ENCODE measurements at regions not wholly inside any gene's neighbourhood (a gene's known extent, or its start where the extent isn't known, plus 50 kb on each side); places are given as distances from the start of the nearest gene placed in this dataset.

DNA sequence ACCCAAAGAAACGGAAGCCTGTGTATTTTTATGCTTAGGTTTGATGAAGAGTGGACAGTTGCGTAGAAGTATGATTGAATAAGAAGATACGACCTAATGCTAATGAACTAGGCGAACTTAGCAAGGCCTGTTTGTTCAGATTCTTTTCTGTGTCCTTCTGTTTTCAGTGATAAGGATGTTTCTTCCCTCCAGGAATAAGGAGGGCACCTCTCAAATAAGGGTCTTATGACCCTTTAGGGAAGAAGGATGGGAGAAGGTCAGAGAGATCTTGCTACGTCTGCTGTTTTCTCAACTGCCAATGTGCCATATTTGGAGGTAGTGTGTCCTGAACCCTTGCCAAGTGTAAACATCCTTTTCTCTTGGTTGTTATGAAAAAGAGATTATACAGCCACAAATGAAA, 524.8 kb downstream of the UTRN start:
- DNase-seq (no peak), ATAC-seq (no peak)
- no peak overlapping the region for H3K4me3 ChIP-seq
- H3K27ac ChIP-seq, result no peak overlapping the region
- intact Hi-C loops (cut with DNase I), result no loop called here
- H3K36me3 ChIP-seq, result peaks cover 0 to 5% of the 10 kb centered on the region in 2 donors
- no peaks in the 10 kb centered on the region for H3K27me3 ChIP-seq
- H3K4me1 ChIP-seq, result no peaks in the 10 kb centered on the region
- no peaks in the 10 kb centered on the region for H3K9me3 ChIP-seq
- TF ChIP-seq, protein P1, sequence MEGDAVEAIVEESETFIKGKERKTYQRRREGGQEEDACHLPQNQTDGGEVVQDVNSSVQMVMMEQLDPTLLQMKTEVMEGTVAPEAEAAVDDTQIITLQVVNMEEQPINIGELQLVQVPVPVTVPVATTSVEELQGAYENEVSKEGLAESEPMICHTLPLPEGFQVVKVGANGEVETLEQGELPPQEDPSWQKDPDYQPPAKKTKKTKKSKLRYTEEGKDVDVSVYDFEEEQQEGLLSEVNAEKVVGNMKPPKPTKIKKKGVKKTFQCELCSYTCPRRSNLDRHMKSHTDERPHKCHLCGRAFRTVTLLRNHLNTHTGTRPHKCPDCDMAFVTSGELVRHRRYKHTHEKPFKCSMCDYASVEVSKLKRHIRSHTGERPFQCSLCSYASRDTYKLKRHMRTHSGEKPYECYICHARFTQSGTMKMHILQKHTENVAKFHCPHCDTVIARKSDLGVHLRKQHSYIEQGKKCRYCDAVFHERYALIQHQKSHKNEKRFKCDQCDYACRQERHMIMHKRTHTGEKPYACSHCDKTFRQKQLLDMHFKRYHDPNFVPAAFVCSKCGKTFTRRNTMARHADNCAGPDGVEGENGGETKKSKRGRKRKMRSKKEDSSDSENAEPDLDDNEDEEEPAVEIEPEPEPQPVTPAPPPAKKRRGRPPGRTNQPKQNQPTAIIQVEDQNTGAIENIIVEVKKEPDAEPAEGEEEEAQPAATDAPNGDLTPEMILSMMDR (IDR thresholded peaks at IDR 0.05), result no peak

DNA sequence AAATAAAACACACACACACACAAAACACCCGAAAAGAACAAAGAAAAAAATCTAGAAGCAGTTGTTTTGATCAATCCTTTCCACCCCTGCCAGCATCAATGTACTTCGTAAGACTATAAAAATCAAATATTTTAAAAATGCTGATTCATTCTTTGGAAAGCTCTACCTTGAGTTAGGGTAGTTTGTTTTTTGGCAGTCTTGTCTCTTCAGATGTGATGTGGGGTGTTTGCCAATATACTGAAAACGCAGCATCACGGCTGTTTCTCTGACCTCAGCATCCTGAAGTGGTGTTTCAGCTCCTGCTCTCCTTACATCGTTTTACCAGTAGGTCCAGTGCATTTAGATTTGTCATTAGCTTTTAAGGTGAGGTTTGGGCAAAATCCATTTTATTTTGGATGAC, 526.0 kb downstream of the UTRN start:
- TF ChIP-seq, protein P1 (IDR thresholded peaks at IDR 0.05), result no peak
- Histone ChIP-seq H3K4me1 (no peaks in the 10 kb centered on the region), H3K27me3 (no peaks in the 10 kb centered on the region), H3K36me3 (peaks cover 0 to 5% of the 10 kb centered on the region in 2 donors), H3K27ac (no peak overlapping the region), H3K4me3 (no peak overlapping the region), H3K9me3 (no peaks in the 10 kb centered on the region)
- DNase-seq, result no peak
- ATAC-seq, result no peak
- intact Hi-C loops (cut with DNase I), result no loop called here

DNA sequence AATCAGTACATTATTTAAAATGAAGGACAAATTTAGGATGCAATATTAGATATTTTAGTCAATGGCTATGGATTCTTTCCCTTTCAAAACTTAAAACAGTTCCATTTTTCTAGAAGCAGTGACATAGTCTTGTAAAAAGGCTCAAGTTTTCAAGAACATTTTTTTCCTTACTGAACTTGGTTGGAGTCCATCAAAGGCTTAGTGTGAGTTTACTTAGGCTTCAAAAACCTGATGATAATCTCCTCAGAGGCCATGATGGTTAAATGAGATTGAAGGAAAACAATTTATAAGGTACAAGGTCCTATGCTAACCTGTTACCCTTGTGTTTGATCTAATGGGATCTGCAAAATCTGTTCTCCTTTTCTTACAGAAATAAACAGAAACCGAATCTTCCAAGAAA, 531.8 kb downstream of the UTRN start:
- intact Hi-C loops (cut with DNase I), result no loop called here
- no peaks in the 10 kb centered on the region for H3K27me3 ChIP-seq
- no peaks in the 10 kb centered on the region for H3K9me3 ChIP-seq
- no peak for ATAC-seq
- H3K4me3 ChIP-seq, result no peak overlapping the region
- no peaks in the 10 kb centered on the region for H3K4me1 ChIP-seq
- TF ChIP-seq, protein P1 (IDR thresholded peaks at IDR 0.05), result no peak
- no peak for DNase-seq
- H3K36me3 ChIP-seq, result peaks cover 0 to 9% of the 10 kb centered on the region in 2 donors
- no peak overlapping the region for H3K27ac ChIP-seq

DNA sequence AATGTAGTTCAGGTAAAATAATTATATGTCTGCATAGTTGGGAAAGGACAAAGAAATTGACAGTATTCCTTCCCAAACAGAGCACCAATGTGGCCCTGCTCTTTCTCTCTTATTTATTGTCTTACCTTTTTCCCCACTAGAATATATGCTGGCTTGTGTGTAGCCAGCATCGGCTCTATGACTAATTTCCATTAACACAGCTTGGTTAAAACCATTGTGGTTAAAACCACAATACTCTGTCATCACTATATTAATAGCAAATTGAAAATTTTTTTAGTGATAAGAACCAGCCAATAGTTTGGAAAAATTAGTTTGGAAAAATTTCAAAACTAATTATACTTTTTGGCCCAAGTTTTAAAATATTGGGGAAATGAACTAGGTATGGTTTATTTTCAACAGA, 535.1 kb downstream of the UTRN start:
- Histone ChIP-seq H3K9me3 (no peaks in the 10 kb centered on the region), H3K4me1 (no peaks in the 10 kb centered on the region), H3K27ac (no peak overlapping the region), H3K4me3 (no peak overlapping the region), H3K36me3 (peaks cover 0 to 13% of the 10 kb centered on the region in 2 donors), H3K27me3 (no peaks in the 10 kb centered on the region)
- DNase-seq (no peak), ATAC-seq (no peak)
- TF ChIP-seq, protein P1 (IDR thresholded peaks at IDR 0.05), result no peak
- intact Hi-C loops (cut with DNase I), result no loop called here

DNA sequence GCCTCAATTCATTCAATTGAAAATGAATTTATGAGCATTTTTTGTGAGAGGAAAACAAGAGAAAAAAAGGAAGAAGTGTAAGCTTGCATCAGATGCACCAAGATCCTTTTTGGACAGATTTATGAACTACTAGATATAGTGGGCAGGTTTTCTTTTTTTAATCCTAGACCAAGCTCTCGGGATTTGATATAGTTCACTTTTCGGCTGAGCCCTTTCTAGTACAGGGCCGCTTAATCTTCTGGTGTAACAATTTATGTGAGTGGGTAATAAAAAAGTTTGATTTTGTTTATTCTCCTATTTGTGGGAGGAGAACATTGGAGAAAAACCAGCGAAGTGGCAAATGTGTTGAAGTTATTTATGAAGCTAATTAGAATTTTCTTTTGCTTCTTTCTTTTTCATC, 538.0 kb downstream of the UTRN start:
- H3K4me1 ChIP-seq, result no peaks in the 10 kb centered on the region
- H3K4me3 ChIP-seq, result no peak overlapping the region
- no peaks in the 10 kb centered on the region for H3K9me3 ChIP-seq
- no peak for ATAC-seq
- peaks cover 0 to 25% of the 10 kb centered on the region in 2 donors for H3K36me3 ChIP-seq
- intact Hi-C loops (cut with DNase I), result no loop called here
- no peaks in the 10 kb centered on the region for H3K27me3 ChIP-seq
- TF ChIP-seq, protein P1 (IDR thresholded peaks at IDR 0.05), result no peak
- H3K27ac ChIP-seq, result no peak overlapping the region
- no peak for DNase-seq
